ENCODE measurements at regions not wholly inside any gene's neighbourhood (a gene's known extent, or its start where the extent isn't known, plus 50 kb on each side); places are given as distances from the start of the nearest gene placed in this dataset.

DNA sequence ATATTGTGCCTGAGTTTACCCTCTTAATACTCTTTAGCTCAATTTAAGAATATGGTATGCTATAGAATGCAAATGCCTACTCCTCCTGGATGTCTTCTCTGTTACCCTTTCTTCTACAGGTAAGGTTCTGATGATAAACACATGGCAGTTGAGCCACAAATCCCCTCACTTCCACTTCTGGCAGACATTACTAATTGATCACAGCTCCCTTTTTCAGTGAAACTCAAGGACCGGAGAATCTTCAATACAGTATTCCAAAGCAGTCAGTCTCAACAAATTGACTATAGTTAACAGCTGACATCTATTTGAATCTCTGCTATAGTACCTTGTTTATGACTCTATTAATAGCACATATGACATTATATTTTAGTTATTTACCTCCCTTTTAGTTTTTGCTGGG lies 232.1 kb upstream of the ADAMTS9 start:
- TF ChIP-seq, protein P1, sequence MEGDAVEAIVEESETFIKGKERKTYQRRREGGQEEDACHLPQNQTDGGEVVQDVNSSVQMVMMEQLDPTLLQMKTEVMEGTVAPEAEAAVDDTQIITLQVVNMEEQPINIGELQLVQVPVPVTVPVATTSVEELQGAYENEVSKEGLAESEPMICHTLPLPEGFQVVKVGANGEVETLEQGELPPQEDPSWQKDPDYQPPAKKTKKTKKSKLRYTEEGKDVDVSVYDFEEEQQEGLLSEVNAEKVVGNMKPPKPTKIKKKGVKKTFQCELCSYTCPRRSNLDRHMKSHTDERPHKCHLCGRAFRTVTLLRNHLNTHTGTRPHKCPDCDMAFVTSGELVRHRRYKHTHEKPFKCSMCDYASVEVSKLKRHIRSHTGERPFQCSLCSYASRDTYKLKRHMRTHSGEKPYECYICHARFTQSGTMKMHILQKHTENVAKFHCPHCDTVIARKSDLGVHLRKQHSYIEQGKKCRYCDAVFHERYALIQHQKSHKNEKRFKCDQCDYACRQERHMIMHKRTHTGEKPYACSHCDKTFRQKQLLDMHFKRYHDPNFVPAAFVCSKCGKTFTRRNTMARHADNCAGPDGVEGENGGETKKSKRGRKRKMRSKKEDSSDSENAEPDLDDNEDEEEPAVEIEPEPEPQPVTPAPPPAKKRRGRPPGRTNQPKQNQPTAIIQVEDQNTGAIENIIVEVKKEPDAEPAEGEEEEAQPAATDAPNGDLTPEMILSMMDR (IDR thresholded peaks at IDR 0.05; ENCODE audit: insufficient read depth, low read depth, low read length, missing control alignments) = no peak
- DNase-seq (ENCODE audit: low read depth) = no peak
- no peak overlapping the region for H3K4me3 ChIP-seq (ENCODE audit: low read depth, low read length)

DNA sequence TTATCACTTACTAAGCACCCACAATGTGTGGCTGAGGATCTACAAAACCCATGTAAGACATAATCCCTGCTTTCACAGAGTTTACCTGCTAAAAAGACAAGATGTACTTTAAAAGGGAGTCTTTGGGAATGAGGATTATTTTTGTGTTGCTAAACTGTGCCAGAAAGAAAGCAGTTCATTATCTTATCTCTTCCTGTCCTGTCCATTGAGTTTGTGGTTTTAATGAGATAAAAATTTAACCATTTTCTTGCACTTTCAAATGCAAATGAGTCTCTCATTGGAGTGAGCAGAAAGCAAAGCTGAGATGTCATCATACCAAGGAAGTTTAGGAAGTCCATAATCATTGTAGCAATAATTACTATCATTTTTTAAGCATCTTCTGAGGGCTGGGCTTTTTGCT lies 231.2 kb upstream of the ADAMTS9 start:
- TF ChIP-seq, protein P1 (IDR thresholded peaks at IDR 0.05; ENCODE audit: insufficient read depth, low read depth, low read length, missing control alignments) = no peak
- H3K4me3 ChIP-seq (ENCODE audit: low read depth, low read length) = no peak overlapping the region
- DNase-seq (ENCODE audit: low read depth) = no peak

GRCh38 chr3:64917914-64918453 lies 230.2 kb upstream of the ADAMTS9 start:
- no peak for DNase-seq (ENCODE audit: low read depth)
- no peak overlapping the region for H3K4me3 ChIP-seq (ENCODE audit: low read depth, low read length)
- TF ChIP-seq, protein P1 (IDR thresholded peaks at IDR 0.05; ENCODE audit: insufficient read depth, low read depth, low read length, missing control alignments) = no peak

GRCh38 chr3:64916937-64917336 lies 229.1 kb upstream of the ADAMTS9 start:
- TF ChIP-seq, protein P1 (IDR thresholded peaks at IDR 0.05; ENCODE audit: insufficient read depth, low read depth, low read length, missing control alignments) = no peak
- DNase-seq (ENCODE audit: low read depth) = no peak
- no peak overlapping the region for H3K4me3 ChIP-seq (ENCODE audit: low read depth, low read length)

DNA sequence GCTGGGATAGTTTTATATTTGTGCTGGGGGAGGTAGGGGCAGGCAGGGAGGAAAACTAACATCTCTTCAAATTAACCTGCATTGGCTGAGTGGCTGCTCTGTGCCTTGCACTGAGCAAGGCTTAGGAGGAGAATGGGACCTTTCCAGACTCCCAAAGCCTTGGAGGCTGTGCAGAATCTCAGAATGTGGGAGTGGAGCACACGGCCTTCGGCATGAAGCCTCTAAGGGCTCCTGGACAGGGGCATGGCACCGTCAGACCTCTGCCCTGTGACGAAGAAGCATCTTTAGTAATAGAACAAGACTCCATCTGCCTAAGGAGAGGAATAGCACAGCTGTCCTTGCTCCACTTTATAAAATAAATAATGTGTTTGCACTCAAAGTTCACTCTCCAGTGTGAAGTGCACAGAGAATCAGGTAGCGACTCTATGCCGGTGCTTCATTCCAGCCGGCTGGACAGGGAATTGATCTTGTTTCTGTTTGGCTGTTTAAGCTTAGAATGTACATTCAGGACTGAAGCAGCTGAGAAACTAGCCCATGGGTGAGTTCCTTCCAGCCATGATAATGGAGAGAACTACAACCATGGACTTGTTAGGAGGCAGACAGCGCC lies 228.5 kb upstream of the ADAMTS9 start:
- TF ChIP-seq, protein P1 (IDR thresholded peaks at IDR 0.05; ENCODE audit: insufficient read depth, low read depth, low read length, missing control alignments) = no peak
- no peak for DNase-seq (ENCODE audit: low read depth)

GRCh38 chr3:64915778-64916177 lies 228.0 kb upstream of the ADAMTS9 start:
- H3K4me3 ChIP-seq (ENCODE audit: low read depth, low read length) = no peak overlapping the region
- no peak for DNase-seq (ENCODE audit: low read depth)
- TF ChIP-seq, protein P1 (IDR thresholded peaks at IDR 0.05; ENCODE audit: insufficient read depth, low read depth, low read length, missing control alignments) = no peak

More for the DNA sequence above, 228.5 kb upstream of the ADAMTS9 start:
- no peak overlapping the region for H3K4me3 ChIP-seq (ENCODE audit: low read depth, low read length)

DNA sequence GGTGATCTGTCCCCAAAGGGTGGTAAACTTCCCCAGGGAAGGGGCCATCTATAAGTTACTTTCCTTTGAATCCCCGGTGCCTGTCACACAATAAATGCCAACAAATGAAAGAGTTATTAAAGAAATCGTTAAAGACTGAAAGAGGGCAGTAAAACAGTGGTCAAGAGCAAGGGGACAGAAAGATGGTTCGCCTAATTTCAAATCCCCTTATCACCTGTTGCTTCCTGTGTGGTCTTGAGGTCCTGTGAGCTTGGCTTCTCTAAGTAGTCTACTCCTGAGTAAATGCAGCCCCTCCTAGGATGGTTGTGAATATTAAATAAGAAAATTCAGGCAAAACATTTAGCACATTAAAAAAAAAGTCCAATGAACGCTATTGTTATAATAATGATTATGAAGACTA lies 225.7 kb upstream of the ADAMTS9 start:
- no peak overlapping the region for H3K4me3 ChIP-seq (ENCODE audit: low read depth, low read length)
- TF ChIP-seq, protein P1 (IDR thresholded peaks at IDR 0.05; ENCODE audit: insufficient read depth, low read depth, low read length, missing control alignments) = no peak
- DNase-seq (ENCODE audit: low read depth) = no peak

Data from GM12865 (cell line).